HG03095 (cell line): ENCODE measurements at regions not wholly inside any gene's neighbourhood (a gene's known extent, or its start where the extent isn't known, plus 50 kb on each side); places are given as distances from the start of the nearest gene placed in this dataset.
"Not testable (repeated sequence)": the region's sequence is repeated elsewhere in the genome, so short reads cannot be mapped to it uniquely, and the experiment has no call there.

ENCODE experiments used
- ATAC-seq: cut with Tn5 transposase; IDR thresholded peaks from one replicate; pipeline ENCODE4 v1.9.1; 2021; ENCODE audit warnings: moderate library complexity; ENCODE audit not compliant: unreplicated experiment

GRCh38 chr12:17016116-17016864 lies 410.3 kb upstream of the LMO3 start:
- ATAC-seq = no peak

GRCh38 chr12:17015501-17015900 lies 409.5 kb upstream of the LMO3 start:
- no peak for ATAC-seq

GRCh38 chr12:17007442-17008040 lies 401.6 kb upstream of the LMO3 start:
- ATAC-seq = not testable (repeated sequence)

GRCh38 chr12:16998538-16998937 lies 392.6 kb upstream of the LMO3 start:
- not testable (repeated sequence) for ATAC-seq

- no peak for ATAC-seq
Observed at GRCh38 chr12:16984484-16984883, 378.5 kb upstream of the LMO3 start.

- ATAC-seq = no peak
Observed at GRCh38 chr12:16972923-16973770, 367.2 kb upstream of the LMO3 start.

GRCh38 chr12:16962889-16963288 lies 356.9 kb upstream of the LMO3 start:
- ATAC-seq = no peak

GRCh38 chr12:16955083-16955657 lies 349.2 kb upstream of the LMO3 start:
- no peak for ATAC-seq

GRCh38 chr12:16949871-16950667 lies 344.1 kb upstream of the LMO3 start:
- no peak for ATAC-seq

GRCh38 chr12:16949371-16949770 lies 343.4 kb upstream of the LMO3 start:
- ATAC-seq = no peak

GRCh38 chr12:16946704-16947103 lies 340.7 kb upstream of the LMO3 start:
- ATAC-seq = no peak

GRCh38 chr12:16939871-16940306 lies 333.9 kb upstream of the LMO3 start:
- ATAC-seq = peak; percentile 98

- ATAC-seq = no peak
Observed at GRCh38 chr12:16927259-16927658, 321.3 kb upstream of the LMO3 start.

GRCh38 chr12:16920451-16920850 lies 314.5 kb upstream of the LMO3 start:
- no peak for ATAC-seq

GRCh38 chr12:16919551-16919950 lies 313.6 kb upstream of the LMO3 start:
- no peak for ATAC-seq

GRCh38 chr12:16914853-16915252 lies 308.9 kb upstream of the LMO3 start:
- ATAC-seq = no peak

- no peak for ATAC-seq
Observed at GRCh38 chr12:16913832-16914490, 308.0 kb upstream of the LMO3 start.

- no peak for ATAC-seq
Observed at GRCh38 chr12:16901946-16902345, 296.0 kb upstream of the LMO3 start.

- no peak for ATAC-seq
Observed at GRCh38 chr12:16893426-16893825, 287.5 kb upstream of the LMO3 start.

- ATAC-seq = no peak
Observed at GRCh38 chr12:16891673-16892072, 285.7 kb upstream of the LMO3 start.
